Esophagus muscularis mucosa (tissue), 4 donors: ENCODE measurements at regions not wholly inside any gene's neighbourhood (a gene's known extent, or its start where the extent isn't known, plus 50 kb on each side); places are given as distances from the start of the nearest gene placed in this dataset.

ENCODE experiments used
- DNase-seq: peaks from one replicate; pipeline ENCODE4 v3.0.0-alpha.2; 2017; ENCODE audit errors: extremely low spot score
- H3K27ac ChIP-seq, 4 donors: fragments of 200-600 bp; sonication (generic); replicated peaks in 1 of 4; 1 replicate in 3 of 4; 2 replicates in 1 of 4; pipeline ENCODE4 v1.5.1; 2016 to 2019; ENCODE audit warnings: mild to moderate bottlenecking in 1 of 4
- H3K27me3 ChIP-seq, 4 donors: fragments of 200-600 bp; sonication (generic); one replicate each; pipeline versions ENCODE4 v1.5.1 to v1.6.0; 2016 to 2019
- H3K36me3 ChIP-seq, 4 donors: fragments of 200-600 bp; sonication (generic); one replicate each; pipeline ENCODE4 v1.5.1; 2016 to 2019
- H3K4me1 ChIP-seq, 4 donors: fragments of 200-600 bp; sonication (generic); one replicate each; pipeline ENCODE4 v1.5.1; 2016 to 2019
- H3K4me3 ChIP-seq, 4 donors: fragments of 200-600 bp; sonication (generic); 1 replicate in 2 of 4; 2 replicates in 2 of 4; pipeline ENCODE4 v1.5.1; 2016 to 2019; ENCODE audit warnings: mild to moderate bottlenecking in 4 of 4, moderate library complexity in 1 of 4
- H3K9me3 ChIP-seq, 4 donors: fragments of 200-600 bp; sonication (generic); 1 replicate in 3 of 4; 2 replicates in 1 of 4; pipeline ENCODE4 v1.5.1; 2016 to 2019
- CTCF ChIP-seq, 3 experiments: fragments of 200-600 bp in 2 of 3; fragments of 450-650 bp in 1 of 3; sonication (generic) in 2 of 3; IDR thresholded peaks; one replicate each; pipeline ENCODE4 v1.5.1; 2017 to 2019; ENCODE audit warnings: antibody characterized with exemption in 3 of 3, mild to moderate bottlenecking in 2 of 3, moderate library complexity in 1 of 3
- EP300 ChIP-seq: sonication (generic); formaldehyde crosslinking; IDR thresholded peaks from one replicate; pipeline ENCODE4 v1.6.1; 2017; ENCODE audit warnings: antibody characterized with exemption
- POLR2A ChIP-seq: fragments of 450-650 bp; IDR thresholded peaks from one replicate; pipeline ENCODE4 v1.6.1; 2017; ENCODE audit warnings: antibody characterized with exemption, moderate library complexity, mild to moderate bottlenecking, low read depth
- POLR2AphosphoS5 ChIP-seq, 2 donors: sonication (generic); formaldehyde crosslinking; IDR thresholded peaks; one replicate each; pipeline ENCODE4 v1.6.1; 2017; ENCODE audit warnings: antibody characterized with exemption in 2 of 2
- WGBS: methylation state at CpG from one replicate; pipeline ENCODE4 v1.1.5; 2018; 5-methylcytosine and 5-hydroxymethylcytosine counted together
- intact Hi-C: fragments of 100-400 bp; cut with DNase I; formaldehyde crosslinking; loops from one replicate; pipeline ENCODE4 v1.15.1; 2023

- no peak overlapping the region for H3K27ac ChIP-seq
- TF ChIP-seq POLR2AphosphoS5 (IDR thresholded peaks at IDR 0.05) (no peak), EP300 (no peak), POLR2A (no peak), CTCF (IDR thresholded peaks at IDR 0.05) (no peak)
- no peaks in the 10 kb centered on the region for H3K9me3 ChIP-seq
- no peak for DNase-seq
- no peaks in the 10 kb centered on the region for H3K36me3 ChIP-seq
- no peaks in the 10 kb centered on the region for H3K4me1 ChIP-seq
- intact Hi-C loops: no loop called here
- no peak overlapping the region for H3K4me3 ChIP-seq
- H3K27me3 ChIP-seq: no peaks in the 10 kb centered on the region
Measured at GRCh38 chr2:83842421-83842820, 616.7 kb downstream of the SUCLG1 start.

DNA sequence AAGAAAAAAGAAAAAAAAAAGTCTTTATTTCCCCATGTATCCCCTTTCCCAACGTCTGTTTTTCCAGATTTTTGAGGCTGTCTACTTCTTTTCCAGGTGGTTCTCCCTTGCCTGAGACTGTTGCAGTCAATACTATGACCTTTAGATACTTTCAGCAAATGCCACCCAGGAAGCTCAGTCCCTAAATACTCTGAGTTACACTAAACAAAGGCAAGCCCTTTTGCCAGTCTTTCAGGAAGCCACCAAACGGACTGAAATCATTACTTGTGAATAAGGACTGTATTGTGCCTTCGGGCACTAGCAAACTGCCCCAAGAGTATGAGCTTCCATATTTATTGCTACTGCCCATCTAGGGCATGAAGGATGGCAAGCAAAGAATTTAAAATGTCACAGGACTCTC lies 621.3 kb downstream of the SUCLG1 start:
- Histone ChIP-seq H3K4me3 (no peak overlapping the region), H3K9me3 (no peaks in the 10 kb centered on the region), H3K27ac (no peak overlapping the region), H3K4me1 (no peaks in the 10 kb centered on the region), H3K27me3 (no peaks in the 10 kb centered on the region), H3K36me3 (no peaks in the 10 kb centered on the region)
- no peak for DNase-seq
- 70% methylated on average over 3 of the region's 3 CpGs for WGBS
- no peak for TF ChIP-seq CTCF (IDR thresholded peaks at IDR 0.05)
- no peak for TF ChIP-seq POLR2A
- intact Hi-C loops: no loop called here

DNA sequence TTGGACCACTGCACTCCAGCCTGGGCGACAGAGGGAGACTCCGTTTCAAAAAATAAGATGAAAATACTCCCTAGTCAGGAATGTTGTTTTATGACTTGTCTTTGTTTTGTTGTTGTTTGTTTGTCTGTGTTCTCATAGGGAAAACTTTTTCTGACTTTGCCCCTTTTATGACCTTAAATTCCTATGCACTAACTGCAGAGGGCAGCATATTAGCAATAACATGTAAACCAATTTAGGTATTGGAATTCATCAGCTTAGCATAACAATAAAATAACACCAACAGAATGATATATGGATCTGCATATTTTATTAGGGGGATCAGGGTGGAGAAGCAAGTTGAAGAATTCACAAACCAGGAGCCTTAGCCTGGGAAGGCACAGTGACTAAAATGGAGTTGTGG lies 631.5 kb downstream of the SUCLG1 start:
- intact Hi-C loops: no loop called here
- H3K27me3 ChIP-seq: no peaks in the 10 kb centered on the region

GRCh38 chr2:83826577-83826976 lies 632.5 kb downstream of the SUCLG1 start:
- no peak overlapping the region for H3K27ac ChIP-seq
- H3K9me3 ChIP-seq: no peaks in the 10 kb centered on the region
- no peaks in the 10 kb centered on the region for H3K36me3 ChIP-seq
- no peaks in the 10 kb centered on the region for H3K4me1 ChIP-seq
- TF ChIP-seq CTCF (IDR thresholded peaks at IDR 0.05): no peak
- no peak for TF ChIP-seq POLR2A
- TF ChIP-seq POLR2AphosphoS5 (IDR thresholded peaks at IDR 0.05): no peak
- TF ChIP-seq EP300: no peak
- intact Hi-C loops: no loop called here
- WGBS: 90% methylated on average over 5 of the region's 5 CpGs
- H3K27me3 ChIP-seq: no peaks in the 10 kb centered on the region
- DNase-seq: no peak
- no peak overlapping the region for H3K4me3 ChIP-seq

More for the DNA sequence above, 631.5 kb downstream of the SUCLG1 start:
- no peaks in the 10 kb centered on the region for H3K9me3 ChIP-seq
- no peaks in the 10 kb centered on the region for H3K4me1 ChIP-seq
- H3K36me3 ChIP-seq: no peaks in the 10 kb centered on the region
- no peak overlapping the region for H3K4me3 ChIP-seq
- DNase-seq: no peak
- TF ChIP-seq POLR2A: no peak
- TF ChIP-seq POLR2AphosphoS5 (IDR thresholded peaks at IDR 0.05): no peak
- no peak for TF ChIP-seq CTCF (IDR thresholded peaks at IDR 0.05)
- no peak for TF ChIP-seq EP300
- H3K27ac ChIP-seq: no peak overlapping the region
- WGBS: 90% methylated on average over 2 of the region's 2 CpGs

GRCh38 chr2:83823229-83823628 lies 635.9 kb downstream of the SUCLG1 start:
- no peaks in the 10 kb centered on the region for H3K4me1 ChIP-seq
- H3K27me3 ChIP-seq: no peaks in the 10 kb centered on the region
- TF ChIP-seq POLR2A: no peak
- H3K9me3 ChIP-seq: no peaks in the 10 kb centered on the region
- intact Hi-C loops: no loop called here
- no peak overlapping the region for H3K4me3 ChIP-seq
- 72% methylated on average over 2 of the region's 2 CpGs for WGBS
- no peak for DNase-seq
- H3K36me3 ChIP-seq: no peaks in the 10 kb centered on the region
- no peak overlapping the region for H3K27ac ChIP-seq
